H1 (cell line): ENCODE measurements at regions not wholly inside any gene's neighbourhood (a gene's known extent, or its start where the extent isn't known, plus 50 kb on each side); places are given as distances from the start of the nearest gene placed in this dataset.

Experiments used
- CTBP2 ChIP-seq: IDR thresholded peaks from 2 replicates; pipeline ENCODE4 v1.7.0; 2011; ENCODE audit warnings: borderline replicate concordance, mild to moderate bottlenecking, moderate library complexity, mixed read lengths, low read length; ENCODE audit not compliant: insufficient read depth, insufficient read length
- NANOG ChIP-seq: IDR thresholded peaks from 2 replicates; pipeline ENCODE4 v1.6.1; 2011; ENCODE audit warnings: low read length, low read depth, mild to moderate bottlenecking, inconsistent platforms; ENCODE audit not compliant: insufficient read depth, poor library complexity, severe bottlenecking
- SP2 ChIP-seq: IDR thresholded peaks from 2 replicates; pipeline ENCODE4 v1.6.1; 2012; ENCODE audit warnings: mild to moderate bottlenecking, low read length, inconsistent platforms
- SUZ12 ChIP-seq: fragments of 200-600 bp; sonication (generic); IDR thresholded peaks from 2 replicates; pipeline ENCODE4 v1.6.1; 2012; ENCODE audit warnings: mild to moderate bottlenecking, inconsistent platforms, low read length, moderate library complexity, mixed read lengths
- TEAD4 ChIP-seq: IDR thresholded peaks from 2 replicates; pipeline ENCODE4 v1.6.1; 2012; ENCODE audit warnings: low read depth, low read length, inconsistent platforms, mixed read lengths
- ZNF274 ChIP-seq: IDR thresholded peaks from 2 replicates; pipeline ENCODE4 v1.7.0; 2012; ENCODE audit warnings: low read length, borderline replicate concordance; ENCODE audit errors: extremely low read depth

DNA sequence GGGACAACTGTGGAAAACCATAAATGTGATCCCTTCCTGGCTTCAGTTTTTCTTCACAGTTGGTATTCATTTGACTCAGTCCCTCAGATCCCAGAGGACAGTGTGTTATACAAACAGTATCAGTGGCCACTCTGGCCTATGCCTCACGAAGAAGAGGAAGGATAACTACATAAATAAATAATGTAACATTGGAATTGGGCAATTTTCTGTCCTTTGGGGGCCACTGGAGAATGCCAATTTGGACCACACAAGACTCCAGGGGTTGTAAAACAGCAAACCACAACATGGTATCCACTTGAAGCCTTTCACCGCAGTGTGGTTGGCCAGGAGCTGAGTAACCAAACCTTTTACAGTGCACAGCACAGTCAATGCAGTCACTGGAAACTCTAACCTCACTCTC, 1077.0 kb downstream of the ROBO2 start (continued):
- no peak for TF ChIP-seq NANOG
- TF ChIP-seq ZNF274, result no peak
- TF ChIP-seq TEAD4, result no peak
- TF ChIP-seq SUZ12, result no peak
- no peak for TF ChIP-seq CTBP2
- no peak for TF ChIP-seq SP2
